ENCODE measurements at regions not wholly inside any gene's neighbourhood (a gene's known extent, or its start where the extent isn't known, plus 50 kb on each side); places are given as distances from the start of the nearest gene placed in this dataset.

DNA sequence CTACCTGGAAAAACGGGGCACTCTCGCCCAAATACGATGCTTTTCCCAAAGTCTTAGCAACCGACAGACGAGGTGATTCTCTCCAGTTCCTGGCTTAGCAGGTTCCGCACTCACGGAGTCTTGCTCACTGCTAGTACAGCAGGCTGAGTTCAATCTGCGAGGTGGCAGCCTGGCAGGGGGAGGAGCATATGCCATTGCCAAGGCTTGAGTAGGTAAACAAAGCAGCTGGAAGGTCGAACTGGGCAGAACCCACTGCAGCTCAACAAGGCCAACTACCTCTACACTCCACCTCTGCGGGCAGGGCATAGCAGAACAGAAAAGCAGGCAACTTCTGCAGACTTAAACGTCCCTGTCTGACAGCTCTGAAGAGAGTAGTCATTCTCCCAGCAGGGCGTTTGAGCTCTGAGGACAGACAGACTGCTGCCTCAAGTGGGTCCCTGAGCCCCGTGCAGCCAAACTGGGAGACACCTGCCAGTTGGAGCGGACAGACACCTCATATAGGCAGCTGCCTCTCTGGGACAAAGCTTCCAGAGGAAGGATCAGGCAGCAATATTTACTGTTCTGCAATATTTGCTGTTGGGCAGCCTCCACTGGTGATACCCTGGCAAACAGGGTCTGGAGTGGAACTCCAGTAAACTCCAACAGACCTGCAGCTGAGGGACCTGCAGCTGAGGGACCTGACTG is 73.4 kb upstream of the CADM2 start (continued):
- TF ChIP-seq, protein P1, sequence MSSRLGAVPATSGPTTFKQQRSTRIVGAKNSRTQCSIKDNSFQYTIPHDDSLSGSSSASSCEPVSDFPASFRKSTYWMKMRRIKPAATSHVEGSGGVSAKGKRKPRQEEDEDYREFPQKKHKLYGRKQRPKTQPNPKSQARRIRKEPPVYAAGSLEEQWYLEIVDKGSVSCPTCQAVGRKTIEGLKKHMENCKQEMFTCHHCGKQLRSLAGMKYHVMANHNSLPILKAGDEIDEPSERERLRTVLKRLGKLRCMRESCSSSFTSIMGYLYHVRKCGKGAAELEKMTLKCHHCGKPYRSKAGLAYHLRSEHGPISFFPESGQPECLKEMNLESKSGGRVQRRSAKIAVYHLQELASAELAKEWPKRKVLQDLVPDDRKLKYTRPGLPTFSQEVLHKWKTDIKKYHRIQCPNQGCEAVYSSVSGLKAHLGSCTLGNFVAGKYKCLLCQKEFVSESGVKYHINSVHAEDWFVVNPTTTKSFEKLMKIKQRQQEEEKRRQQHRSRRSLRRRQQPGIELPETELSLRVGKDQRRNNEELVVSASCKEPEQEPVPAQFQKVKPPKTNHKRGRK (tag; IDR thresholded peaks at IDR 0.05), result no peak
- no peak for TF ChIP-seq MEF2D (tag; conservative IDR thresholded peaks at IDR 0.05; ENCODE audit: low read depth)
- no peak for TF ChIP-seq KHSRP (IDR thresholded peaks at IDR 0.05)
- no peak for TF ChIP-seq BMI1 (IDR thresholded peaks at IDR 0.05; ENCODE audit: low read length)
- no peak for TF ChIP-seq ZBTB8A (IDR thresholded peaks at IDR 0.05; ENCODE audit: partially characterized antibody)
- no peak for TF ChIP-seq ARID1B (IDR thresholded peaks at IDR 0.05)
- TF ChIP-seq BRF1 (IDR thresholded peaks at IDR 0.05; ENCODE audit: borderline replicate concordance, extremely low read depth, insufficient read length), result no peak
- no peak for TF ChIP-seq YY1 (IDR thresholded peaks at IDR 0.05; ENCODE audit: borderline replicate concordance in 1 of 3, control insufficient read depth in 1 of 3, extremely low read depth in 1 of 3, insufficient read depth in 3 of 3, insufficient read length in 1 of 3, insufficient replicate concordance in 2 of 3, low read depth in 1 of 3, low read length in 2 of 3)
- no peak for TF ChIP-seq L3MBTL2 (IDR thresholded peaks at IDR 0.05)
- TF ChIP-seq, protein P2, sequence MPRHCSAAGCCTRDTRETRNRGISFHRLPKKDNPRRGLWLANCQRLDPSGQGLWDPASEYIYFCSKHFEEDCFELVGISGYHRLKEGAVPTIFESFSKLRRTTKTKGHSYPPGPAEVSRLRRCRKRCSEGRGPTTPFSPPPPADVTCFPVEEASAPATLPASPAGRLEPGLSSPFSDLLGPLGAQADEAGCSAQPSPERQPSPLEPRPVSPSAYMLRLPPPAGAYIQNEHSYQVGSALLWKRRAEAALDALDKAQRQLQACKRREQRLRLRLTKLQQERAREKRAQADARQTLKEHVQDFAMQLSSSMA (CRISPR knock-in tag; IDR thresholded peaks at IDR 0.05), result no peak
